ENCODE measurements at regions not wholly inside any gene's neighbourhood (a gene's known extent, or its start where the extent isn't known, plus 50 kb on each side); places are given as distances from the start of the nearest gene placed in this dataset.

DNA sequence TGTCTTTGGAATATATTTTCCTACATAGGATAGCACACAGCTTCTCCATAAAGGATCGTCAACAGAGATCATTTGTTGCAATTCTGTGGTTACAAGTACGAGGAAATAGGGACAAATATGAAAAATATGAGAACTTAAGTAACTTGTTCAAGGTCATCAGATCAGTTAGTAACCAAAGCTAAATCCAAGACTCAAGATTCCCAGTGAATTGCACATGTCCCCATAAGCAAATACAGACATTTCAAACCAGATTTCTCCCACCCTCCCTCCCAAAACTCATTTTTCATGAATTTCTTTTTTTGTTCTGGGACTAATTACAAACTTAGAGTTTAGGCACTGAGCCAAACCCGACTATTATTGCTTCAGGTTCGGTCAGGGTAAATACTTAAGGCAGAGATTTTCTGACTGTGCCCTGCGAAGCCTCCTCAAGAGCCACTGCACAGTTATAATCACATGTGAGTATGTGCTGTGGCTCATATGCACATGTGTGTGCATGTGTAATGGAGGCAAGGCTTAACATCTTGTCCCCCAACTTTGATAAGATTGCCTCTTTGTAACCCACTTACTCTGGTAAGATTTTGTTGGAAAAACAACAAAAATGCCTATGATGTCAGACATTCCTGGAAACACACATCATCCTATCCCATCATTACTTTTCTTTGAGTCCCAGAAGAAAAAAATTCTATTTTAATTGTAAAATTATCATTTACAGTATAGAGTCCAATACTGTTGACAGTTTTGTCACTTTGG lies 216.2 kb downstream of the CD83 start:
- no peak for DNase-seq

DNA sequence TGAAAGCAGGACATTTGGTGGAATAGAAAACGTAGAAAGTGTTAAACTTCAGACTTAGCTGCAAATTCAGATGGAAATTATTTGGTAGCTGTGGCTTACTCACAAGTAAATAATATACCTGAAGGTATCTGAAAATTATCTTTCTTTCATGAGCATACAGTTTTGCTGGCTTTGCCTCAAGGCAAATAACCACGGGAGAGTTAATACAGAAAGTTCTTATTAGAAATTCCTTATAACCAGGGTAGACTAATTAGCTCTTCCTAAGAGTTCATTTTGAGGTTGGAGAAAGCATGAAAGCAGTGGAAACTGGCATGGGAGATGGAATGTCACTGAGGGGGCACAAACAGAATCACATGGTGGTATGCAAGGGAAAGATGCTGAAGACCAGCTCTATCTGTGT lies 217.5 kb downstream of the CD83 start:
- DNase-seq: no peak

DNA sequence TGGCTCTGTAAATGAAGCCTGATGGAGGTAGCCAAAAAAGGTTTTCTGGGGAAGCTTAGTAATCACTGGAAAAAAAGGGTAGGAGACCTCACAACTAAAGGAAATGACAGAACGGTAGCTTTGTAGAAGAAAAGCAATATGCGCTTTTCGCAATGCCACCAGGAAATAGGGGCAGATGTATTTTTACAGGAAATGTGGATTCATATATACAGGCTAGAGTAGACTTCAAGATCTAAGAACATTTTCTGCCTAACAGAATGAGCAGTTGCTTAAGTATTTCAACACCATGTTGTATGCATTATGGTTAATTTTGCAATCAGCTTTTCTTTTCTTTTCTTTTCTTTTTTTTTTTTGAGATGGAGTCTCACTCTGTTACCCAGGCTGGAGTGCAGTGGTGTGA lies 219.6 kb downstream of the CD83 start:
- DNase-seq: no peak

DNA sequence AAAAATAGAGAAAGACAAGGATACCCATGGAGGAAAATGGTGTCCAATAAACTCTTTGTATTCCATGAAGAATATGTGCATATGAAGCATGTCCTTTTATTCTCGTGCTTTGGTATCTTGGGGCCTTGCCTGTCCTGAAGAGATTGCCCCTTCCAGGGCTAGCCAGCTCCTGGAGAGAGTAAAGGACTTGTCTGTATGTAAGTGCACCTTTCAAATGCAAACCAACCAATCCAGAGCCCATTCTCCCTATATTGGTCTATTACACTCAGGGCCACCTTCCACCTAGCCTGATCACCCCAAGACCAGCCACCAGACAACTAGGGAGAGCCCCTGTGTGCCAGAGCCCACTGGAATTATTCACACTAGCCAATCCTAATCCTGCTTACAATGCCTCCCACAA lies 221.6 kb downstream of the CD83 start:
- DNase-seq: no peak

DNA sequence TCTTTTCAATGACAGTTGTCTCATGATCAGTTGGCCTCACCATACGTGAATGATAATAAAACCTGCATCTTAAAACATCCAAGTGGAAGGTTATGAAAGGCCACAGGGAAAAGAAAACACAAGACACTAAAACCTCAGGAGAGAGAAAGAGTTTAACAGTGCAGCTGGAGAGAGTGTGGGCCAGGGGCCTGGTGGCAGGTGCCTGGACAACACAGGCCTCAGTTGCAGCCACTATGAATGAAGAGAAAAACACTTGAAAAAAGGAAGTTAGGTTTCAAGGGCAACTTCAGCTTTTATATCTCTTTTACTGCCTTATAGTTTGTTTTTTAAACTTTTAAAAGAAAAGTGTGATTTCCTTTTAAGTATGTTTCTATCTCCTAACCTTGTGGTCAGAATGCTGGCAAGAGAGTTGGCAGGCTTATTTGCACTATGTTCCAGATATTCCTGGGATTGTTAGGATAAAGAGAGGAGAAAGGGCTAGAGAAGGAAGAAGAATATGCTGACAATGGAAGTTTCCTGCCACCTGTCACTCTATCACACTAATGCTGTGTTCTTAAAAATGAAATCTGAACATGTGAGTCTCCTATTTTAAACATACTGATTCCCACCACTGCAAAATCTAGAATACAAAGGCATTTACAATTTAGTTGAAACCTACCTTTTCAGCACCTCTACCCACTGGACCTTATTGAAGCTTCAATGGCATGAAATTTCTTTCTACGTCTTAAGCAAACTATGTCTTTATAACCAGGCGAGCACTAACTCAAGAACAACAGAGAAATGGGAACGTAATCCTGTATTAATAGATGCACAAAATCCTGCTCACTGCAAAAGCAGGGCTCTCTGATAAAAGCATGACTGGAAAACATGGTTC lies 222.4 kb downstream of the CD83 start:
- DNase-seq: no peak

DNA sequence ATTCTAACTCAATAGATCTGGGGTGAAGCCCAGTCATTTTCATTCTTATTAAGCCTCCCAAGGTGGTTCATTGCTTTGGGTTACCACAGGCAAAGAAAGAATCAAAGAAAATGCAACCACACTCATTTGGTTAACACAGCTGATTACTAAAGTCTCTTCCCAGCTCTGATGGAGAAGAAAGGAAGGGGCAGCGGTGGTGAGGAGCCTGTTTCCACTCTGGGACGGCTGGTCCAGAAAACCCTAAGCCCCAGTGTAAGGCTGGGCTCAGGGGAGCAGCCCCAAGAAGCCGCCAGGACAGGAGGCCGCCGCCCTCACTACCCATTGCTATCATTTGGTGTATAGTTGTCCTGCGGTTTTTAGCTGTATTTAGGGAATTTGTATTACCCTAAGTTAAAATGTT lies 226.9 kb downstream of the CD83 start:
- no peak for DNase-seq

DNA sequence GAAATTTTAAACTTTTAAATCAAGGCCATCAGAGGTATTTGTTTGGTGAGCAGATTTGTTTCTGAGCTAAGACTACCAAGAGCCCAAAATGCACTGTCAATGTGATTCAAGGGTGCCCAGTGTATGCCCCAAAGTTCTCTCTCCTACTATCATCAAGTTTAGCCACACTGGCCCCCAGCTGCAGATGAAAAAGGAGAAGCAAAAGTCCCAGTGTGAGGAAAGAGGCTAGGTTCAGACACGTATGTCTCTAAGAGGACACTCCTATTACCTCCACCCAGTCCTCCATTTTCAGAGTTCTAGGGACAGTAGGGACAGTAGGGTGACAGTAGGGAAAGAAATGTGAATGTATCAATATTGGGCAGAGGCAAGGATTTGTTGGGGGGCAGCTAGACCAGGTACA lies 230.8 kb downstream of the CD83 start:
- no peak for DNase-seq

DNA sequence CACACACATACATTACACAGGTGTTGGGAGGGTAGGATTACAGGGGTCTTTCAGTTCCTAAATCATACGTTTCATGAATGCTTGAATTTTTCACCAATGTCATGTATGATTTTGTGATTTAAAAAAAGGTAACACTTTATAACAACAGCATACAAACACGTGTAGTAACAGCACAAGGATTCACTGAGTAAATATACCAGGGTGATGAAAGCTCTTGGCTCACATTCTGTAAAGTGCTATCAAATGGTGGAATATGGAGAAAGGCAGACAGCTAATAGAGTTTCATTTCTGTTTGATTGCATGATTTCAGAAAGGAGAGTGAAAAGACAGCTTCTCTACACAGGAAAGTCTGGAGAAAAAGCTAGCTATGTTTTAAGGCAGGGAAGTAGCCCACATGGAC lies 231.9 kb downstream of the CD83 start:
- DNase-seq: no peak

DNA sequence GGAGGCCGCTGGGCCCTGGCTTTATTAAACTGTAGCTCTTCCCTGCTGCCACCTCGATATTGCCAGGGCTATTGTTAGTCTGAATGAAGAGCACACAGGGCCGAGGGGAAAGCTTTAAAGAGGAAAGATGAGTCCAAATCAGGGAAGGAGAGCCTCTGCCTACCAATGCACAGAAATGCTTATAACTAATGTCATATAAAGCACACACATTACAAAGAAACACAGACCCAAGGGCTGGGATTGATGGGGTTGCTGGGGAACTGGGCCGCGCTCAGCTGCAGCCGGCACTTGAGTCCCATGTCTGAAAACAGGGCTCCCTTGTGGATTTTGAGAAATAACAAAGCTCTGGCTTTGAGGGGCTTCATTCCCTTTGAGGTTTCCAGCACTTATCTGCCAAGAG lies 232.6 kb downstream of the CD83 start:
- no peak for DNase-seq

DNA sequence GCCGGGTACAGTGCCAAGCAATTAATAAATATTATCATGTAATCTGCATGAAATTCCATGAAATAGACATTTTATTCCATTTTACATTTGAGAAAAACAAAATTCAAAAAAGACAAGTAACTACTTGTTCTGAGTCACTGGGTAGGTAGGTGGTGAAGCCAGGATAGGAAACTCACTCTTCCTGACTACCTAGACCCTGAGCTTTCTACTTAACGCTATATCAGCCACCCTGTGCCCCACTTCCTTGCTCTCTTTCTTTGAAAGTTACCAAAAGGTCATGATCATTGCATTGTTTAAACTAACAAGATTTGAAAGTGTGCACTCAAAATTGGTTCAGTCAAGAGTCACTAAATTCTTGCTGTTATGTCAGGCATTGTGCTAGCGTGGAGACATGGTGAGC lies 235.7 kb downstream of the CD83 start:
- DNase-seq: no peak

DNA sequence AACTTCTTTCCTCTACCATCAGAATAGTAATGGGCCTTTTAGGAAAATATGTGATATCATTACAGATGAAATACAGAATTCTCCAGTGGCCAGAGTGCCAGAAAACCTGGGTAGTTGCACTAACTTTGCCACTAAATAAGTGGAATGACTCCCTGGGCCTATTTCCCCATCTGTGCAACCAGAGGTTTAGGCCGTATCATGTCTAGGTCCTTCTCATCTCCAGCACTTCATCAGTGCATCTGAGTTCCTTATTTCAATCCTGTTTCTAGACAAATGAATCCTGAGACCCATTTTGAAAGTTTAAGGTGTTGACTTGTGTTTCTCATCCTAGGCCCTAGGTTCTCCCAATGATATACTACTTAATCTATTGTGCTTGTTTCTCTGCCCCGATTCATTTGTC lies 236.2 kb downstream of the CD83 start:
- DNase-seq: no peak

DNA sequence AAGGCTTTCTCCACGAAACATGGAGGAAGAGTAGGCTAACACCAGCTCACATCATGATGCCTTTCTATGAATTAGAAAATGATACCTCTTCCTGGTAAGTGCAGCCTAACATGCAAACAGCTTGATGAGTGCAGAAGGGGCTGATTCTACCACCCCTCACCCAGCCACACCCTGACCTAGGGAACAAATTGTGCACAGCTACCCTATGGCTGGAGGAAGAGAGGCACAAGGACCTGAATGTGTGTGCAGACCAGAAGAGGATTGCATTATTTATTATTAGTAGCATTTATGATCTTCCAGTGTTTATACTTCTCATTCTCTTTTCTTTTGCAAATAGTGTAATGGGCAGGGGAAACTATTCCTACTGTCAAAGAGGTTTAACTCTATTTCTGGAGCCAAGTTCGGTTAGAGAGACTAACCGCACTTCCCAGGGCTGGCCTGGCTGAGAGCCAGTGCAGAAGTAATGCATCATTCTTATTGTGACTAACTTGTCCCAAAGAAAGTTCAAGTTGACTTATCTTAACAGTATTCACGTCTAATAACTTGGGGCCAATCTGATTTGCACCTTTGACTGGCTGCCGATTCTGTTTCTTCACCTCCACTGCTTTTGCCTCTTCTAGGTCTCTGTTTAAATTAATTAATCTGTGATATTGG lies 237.5 kb downstream of the CD83 start:
- no peak for DNase-seq

DNA sequence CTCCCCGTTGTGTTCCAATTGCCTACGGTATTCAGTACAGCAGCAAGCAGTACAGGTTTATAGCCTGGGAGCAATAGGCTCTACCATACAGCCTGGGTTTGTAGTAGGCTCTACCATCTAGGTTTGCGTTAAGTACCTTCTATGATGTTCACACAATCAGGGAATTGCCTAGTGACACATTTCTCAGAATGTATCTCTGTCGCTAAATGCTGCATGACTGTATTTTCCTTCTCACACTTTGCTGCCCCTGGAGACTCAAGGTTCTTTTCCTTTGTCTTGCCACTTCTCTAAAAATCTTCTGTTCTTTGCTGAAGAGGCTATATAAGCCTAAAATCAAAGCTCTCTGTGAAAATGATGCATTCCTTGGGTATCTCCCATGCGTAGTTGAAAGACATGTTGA lies 241.9 kb downstream of the CD83 start:
- no peak for DNase-seq

DNA sequence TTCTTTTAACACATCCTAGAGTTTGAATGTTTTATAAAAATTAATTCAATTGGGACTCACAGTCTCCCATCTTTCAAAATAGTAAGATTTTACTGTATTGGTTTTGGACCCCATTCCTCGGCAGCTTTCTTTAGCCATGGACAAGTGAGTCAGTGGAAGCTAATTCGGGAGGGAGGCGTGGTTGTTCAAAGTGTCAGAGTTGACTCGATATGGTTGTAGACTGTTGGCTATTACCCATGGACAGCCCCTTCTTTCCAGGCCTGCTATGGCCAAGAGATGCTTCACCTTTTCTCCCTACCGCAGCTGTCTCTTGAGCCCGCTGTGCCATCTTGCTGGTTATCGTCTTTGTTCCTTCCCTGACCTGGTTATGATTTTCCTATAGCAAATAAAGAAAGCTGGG lies 243.0 kb downstream of the CD83 start:
- no peak for DNase-seq

DNA sequence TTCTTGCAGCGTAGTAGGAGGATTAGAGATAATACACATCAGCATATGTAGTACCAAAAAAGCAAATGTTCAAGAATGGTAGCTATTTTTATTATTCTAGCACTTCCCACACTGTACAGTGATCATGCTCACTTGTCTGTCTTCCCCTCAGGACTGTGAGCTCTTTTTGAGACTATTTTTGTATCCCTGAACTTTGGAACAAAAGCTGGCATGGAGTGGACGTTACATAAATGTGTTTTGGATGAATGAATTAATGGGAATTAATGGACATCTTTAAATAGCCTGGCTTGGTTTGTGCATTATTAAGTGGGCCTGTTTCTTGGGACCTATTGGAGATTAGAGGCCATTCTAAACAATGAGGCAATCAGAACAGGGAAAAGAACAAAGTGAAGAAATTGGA lies 243.7 kb downstream of the CD83 start:
- DNase-seq: no peak

DNA sequence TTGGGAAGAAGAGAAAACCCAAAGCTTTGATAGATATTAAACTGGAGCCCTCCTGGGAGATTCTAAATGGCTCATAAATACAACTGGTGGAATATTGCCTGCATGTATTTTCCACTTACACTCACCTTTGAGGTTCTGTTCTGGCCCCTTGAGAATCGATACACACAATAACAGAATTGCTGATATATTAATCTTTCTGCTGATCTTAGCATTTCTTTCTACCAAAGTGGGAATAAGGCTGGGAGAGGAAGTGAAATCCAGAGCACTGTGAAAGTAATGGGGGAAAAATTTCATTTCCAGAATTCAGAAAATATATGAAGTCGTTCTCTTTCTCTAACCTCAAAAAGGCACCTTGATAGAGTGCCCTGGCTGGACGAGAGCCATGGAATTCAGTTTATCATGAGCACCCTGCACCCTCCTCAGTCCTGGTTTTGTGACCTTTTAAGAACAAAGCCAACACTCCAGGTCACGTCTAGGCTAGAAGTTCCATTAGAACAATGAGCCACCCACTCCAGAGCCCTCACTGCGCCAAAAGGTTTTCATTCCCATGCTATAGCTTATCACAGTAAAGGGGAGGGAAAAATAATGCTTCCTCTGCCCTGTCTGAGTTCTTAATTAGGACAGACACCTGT lies 244.5 kb downstream of the CD83 start:
- DNase-seq: no peak

DNA sequence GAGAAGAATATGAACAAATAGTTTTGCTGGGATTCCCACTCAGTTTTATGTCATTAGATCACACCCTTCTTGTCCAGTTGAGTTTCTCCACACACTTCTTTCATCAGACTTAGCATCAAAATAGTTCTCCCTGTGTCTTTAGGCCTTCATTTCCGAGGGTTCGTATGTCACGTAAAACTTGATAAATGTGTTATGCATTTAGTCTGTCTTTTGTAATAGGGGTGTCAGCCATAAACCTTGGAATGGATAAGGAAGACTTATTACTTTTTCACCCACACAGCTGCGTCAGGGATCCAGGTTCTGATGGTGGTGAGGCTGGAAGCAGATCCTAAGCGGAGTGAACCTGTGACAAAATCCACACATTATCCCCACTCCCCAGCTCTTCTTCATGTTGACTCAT lies 246.8 kb downstream of the CD83 start:
- no peak for DNase-seq

DNA sequence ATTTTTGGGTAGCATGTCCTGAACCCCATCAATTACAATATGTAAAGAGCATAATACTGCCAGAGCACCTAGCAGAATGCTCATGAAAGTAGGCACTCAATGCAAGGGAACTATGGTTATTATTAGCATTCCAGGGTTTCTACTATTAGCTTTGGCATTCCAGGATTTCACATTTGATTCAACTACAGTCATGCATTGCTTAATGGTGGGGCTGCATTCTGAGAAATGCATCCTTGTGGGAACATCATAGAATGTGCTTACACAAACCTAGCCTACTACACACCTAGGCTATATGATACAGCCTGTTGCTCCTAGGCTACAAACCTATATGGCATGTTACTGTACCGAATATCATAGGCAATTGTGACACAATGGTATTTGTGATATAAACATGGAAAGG lies 247.8 kb downstream of the CD83 start:
- DNase-seq: no peak

DNA sequence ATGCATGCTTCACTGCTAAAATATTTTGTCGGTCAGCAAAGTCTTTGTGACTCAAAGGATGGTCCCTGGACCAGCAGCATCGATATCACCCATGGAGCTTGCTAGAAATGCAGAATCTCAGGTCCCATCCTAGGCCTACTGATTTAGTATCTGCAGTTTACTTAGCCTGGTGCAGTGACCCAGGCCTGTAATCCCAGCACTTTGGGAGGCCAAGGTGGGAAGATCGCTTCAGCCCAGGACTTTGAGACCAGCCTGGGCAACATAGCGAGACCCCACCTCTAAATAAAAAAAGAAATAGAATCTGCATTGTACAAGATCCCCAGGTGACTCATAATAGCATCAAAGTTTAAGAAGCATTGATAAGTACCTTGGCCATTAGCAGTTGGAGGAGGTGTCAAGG lies 248.7 kb downstream of the CD83 start:
- no peak for DNase-seq

DNA sequence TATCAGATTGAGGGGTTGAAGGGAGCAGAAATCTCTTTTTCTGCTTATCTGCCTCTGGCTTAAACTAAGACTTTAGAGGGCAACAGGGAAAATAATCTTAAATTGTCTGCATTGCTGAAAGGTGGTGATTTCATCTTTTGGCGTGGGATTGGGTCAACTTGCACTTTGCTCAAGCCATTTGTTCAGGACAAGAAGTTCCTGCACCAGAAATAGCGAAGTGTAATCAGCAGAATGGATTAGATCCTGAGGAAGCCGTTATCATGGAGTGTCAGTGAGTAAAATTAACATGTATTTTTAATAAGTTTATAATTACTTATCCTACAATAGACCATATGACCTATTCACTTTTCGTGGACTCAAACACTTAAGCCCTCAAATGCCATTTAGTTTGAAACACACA lies 249.3 kb downstream of the CD83 start:
- no peak for DNase-seq

DNA sequence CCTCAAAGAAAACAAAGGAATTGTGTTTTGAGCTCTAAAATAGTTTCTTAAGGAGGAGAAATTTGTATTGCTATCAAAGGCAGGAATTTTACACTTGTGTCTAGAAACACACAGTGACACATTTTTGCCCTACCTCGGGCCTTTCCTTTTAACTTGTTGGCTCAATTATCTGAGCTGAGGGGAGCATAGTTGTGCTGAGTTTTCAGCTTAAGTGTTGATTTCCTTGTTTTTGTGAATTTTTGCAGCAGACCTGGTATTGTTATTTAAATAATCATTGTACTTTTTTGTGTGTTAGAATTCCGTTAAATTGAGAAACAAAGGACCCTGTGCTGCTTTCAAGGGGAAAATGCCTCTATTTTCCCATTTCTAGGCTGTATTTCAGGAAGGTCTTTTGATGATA lies 249.7 kb downstream of the CD83 start:
- DNase-seq: no peak

DNA sequence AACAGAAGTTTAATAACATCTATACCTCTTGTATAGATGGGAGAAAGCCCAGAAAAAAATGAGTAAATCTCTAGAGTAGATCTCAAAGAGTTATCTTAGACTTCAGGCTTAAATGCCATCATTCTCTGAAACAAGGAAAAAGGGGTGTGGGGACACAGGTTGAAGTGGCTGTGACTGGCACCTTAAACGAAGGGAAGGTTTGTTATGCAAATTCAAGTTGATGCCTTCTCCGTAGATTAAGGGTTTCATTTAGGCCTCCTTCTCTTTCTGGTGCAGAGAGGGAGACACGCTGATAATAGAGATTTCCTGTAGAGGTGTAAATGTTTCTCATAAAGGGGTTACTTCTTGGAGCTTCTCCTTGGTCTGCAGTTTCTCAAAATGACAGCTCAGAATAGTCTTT lies 252.1 kb downstream of the CD83 start:
- DNase-seq: no peak

DNA sequence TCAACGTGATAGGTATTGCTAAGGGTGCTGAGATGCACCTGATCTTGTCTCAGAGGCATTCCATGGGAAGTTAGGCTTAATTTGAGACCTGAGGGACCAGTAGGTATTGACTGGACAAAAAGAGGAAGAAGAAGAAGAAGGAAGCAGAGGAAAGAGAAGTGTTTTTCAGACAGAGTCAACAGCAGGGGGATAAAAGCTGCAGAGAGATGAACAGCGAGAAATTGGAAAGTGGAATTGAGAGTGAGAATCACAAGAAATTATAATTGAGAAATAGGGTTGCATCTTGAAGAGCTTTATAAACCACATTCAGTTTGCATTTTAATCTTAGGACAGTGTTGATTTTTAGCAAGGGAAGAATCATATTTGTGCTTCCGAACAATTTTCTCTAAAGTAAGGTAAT lies 254.0 kb downstream of the CD83 start:
- DNase-seq: no peak

Data from NCI-H69 (cell line).